ENCODE measurements at regions not wholly inside any gene's neighbourhood (a gene's known extent, or its start where the extent isn't known, plus 50 kb on each side); places are given as distances from the start of the nearest gene placed in this dataset.

DNA sequence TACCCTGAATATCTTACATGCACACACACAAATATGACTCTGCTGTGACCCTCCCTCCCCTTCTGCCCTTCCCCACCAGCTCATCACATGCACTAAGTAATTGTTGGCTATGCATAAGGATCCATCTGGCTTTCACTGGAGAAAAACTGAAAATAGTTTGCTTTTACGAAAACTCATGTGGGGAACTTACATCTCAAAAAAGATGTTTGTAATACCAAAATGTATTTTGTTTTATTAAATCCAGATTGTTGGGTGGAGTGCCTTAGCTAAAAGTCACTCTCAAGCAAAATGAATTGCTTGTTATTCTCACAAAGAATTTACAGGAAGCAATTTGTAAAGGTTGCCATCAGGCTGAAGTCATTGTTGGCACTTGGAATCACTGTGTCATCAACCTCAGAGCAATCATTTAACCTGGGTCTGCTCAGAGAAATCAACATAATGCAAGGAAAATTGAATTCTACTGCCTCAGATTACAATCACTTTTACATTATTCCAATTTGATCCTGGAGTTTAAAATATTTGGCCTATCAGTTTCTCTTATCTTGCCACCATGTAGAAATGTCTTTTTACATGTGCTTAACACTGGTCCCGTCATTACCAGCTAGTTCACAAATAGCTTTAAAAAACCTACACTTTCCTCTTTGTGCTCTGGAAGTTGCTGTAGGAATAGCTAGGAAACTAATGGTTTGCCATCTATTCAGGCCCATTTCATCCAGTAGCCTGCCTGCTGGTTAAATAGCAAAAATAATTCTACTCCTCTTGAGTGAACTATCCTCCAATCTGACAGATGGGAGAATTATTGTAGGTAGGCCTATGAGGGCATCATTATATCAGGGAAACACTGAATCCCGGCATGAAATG lies 90.3 kb upstream of the TMEM17 start:
- TF ChIP-seq GATA2 (IDR thresholded peaks at IDR 0.05; ENCODE audit: low read depth, low read length) (peak; percentile 84), GATA3 (IDR thresholded peaks at IDR 0.05; ENCODE audit: low read depth, low read length) (peak; percentile 96)

DNA sequence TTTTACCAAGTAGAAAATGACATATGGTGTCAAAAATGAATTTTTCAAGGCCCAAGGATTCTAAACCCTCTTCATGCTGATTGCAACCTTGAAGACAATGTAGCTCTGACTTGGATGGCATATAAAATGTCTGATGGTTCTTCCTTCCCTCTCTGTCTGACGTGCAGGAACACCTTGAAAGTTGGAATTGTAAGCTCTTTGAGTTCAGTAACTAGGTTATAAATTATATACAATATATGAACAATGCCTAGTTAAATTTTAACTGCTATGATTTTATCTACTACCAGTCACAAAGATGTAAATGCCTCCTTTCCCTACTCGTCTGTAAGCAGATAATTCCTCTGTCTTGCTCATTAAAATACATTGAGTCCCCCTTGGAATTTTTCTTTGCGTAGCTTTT lies 89.5 kb upstream of the TMEM17 start:
- TF ChIP-seq GATA3 (IDR thresholded peaks at IDR 0.05; ENCODE audit: low read depth, low read length) (no peak), GATA2 (IDR thresholded peaks at IDR 0.05; ENCODE audit: low read depth, low read length) (no peak)

DNA sequence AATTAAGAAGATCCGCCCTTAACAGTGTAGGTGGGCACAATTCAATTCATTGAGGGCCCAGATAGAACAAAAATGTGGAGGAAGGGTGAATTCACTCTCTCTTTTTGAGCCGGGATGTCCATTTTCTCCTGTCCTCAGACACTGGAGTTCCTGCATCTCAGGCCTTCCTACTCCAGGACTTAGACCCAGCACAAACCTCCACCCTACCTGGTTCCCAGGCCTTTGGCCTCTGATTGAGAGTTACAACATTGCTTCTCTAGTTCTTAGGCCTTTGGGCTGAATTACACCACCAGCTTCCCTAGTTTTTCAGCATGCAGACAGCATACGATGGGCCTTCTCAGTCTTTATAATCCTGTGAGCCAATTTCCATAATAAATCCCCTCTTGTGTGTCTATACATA lies 87.8 kb upstream of the TMEM17 start:
- no peak for TF ChIP-seq GATA2 (IDR thresholded peaks at IDR 0.05; ENCODE audit: low read depth, low read length)
- no peak for TF ChIP-seq GATA3 (IDR thresholded peaks at IDR 0.05; ENCODE audit: low read depth, low read length)

DNA sequence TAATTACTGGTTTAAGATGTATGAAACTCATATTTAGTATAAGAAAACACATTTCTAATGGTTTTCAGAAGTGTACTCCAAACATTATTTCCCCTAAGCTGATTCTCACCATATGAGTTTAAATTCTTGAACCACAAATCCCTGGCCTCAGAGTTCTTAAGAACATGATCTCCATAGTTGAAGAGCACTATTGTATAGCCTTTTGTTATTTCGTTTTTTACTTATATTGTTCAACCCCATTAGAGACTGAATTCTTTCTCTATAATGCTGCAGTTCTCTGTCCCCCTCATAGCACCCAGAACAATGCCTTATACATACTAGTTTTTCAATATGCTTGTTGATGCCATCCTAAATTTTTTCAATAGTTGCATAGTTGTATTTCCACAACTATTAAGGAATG lies 85.5 kb upstream of the TMEM17 start:
- TF ChIP-seq GATA3 (IDR thresholded peaks at IDR 0.05; ENCODE audit: low read depth, low read length) (no peak), GATA2 (IDR thresholded peaks at IDR 0.05; ENCODE audit: low read depth, low read length) (no peak)

DNA sequence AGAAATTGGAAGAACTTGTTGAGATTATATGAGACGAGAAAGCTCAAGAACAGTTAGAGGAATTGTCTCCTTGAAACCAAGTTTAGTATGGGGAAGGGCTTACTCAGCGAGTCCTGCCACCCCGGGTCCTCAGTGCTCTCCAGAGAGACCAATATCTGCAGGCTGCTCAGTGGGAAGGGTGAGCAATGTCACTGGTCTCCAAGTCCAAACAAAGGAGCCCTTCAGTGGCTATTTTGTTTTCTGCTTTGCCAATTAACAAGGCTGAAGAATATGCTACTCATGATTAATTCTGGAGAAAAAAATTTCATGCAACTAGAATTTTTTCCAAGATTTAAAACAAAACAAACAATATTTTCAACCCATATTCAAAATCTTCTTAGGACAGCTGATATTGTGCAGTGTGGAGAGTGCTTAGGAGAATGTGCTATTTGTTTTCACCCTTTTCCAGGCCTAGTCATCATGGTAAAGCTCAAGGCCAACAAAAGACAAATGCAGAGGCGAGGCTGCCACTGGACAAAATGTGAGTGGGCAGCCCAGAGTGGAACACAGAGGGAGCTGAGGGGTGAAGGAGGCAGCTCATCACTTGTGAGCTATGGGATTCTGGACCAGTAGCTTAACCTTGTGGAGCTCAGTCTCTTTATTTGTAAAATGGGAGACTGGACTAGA lies 83.8 kb upstream of the TMEM17 start:
- no peak for TF ChIP-seq GATA2 (IDR thresholded peaks at IDR 0.05; ENCODE audit: low read depth, low read length)
- TF ChIP-seq GATA3 (IDR thresholded peaks at IDR 0.05; ENCODE audit: low read depth, low read length) = no peak

DNA sequence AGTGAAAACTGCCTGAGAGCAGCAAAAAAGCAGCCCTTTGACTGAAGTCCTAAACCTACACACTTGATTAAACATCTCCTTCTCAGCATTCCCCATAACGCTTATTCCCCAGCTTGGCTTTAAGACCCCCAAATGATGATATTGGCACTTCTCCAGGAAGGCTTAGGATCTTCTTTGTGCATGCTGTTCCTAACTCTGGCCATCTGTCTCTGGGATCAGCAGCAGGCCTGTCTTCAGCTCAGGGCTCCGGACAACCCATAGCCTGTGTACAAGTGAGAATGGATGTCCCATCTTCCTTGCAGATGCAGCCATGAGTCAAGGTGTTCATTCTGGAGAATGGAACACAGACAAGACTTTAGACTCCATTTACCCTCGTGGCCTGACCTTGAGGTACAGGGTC lies 81.6 kb upstream of the TMEM17 start:
- no peak for TF ChIP-seq GATA3 (IDR thresholded peaks at IDR 0.05; ENCODE audit: low read depth, low read length)
- TF ChIP-seq GATA2 (IDR thresholded peaks at IDR 0.05; ENCODE audit: low read depth, low read length) = no peak

DNA sequence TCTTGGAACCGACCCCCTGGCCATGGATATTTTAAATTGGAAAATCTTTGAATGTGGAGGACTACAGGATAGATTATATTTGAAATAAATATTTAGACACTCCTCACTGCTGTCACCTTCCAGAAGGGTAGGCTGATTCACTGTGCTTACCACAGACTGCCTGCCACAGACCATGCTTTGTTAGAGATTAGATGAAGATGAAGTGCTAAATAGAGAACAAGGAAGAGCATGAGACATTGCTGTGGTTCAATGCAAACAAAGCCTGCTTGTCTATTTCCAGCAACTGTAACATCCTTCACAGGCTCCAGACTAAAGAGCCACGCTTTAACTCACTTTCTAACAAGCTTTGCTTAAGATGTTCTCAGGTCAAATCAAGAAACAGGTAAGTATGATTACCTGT lies 81.0 kb upstream of the TMEM17 start:
- TF ChIP-seq GATA2 (IDR thresholded peaks at IDR 0.05; ENCODE audit: low read depth, low read length) (no peak), GATA3 (IDR thresholded peaks at IDR 0.05; ENCODE audit: low read depth, low read length) (no peak)

DNA sequence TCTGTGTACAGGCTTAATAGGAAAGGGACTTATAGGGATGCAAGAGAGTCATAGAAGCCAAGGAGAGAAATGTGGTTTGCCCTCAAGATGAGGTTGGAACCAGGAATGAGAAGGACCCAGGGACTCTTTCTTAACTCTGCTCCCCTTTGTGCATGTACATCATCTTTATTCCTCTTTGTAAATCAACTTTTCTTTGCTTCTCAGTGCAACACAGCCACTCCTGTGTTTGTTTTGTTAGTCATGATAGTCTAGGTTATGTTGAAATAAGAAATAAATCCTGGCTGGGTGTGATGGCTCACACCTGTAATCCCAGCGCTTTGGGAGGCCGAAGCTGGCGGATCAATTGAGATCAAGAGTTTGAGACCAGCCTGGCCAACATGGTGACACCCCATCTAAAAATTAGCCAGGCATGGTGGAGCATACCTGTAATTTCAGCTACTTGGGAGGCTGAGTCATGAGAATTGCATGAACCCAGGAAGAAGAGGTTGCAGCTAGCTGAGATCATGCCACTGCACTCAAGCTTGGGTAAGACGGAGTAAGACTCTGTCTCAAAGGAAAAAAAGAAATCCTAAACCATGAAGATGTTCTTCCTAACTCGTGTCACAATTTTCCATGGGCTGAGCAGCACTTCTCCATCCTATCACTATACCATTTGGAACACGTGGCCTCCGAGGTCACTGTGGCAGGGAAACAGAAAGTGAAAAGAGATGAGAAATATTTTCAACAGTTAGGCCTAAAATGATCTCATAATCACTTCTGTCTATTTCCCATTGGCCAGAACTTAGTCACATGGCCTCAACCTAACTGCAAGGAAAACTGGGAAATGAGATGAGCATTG lies 73.0 kb upstream of the TMEM17 start:
- TF ChIP-seq GATA2 (IDR thresholded peaks at IDR 0.05; ENCODE audit: low read depth, low read length) = no peak
- no peak for TF ChIP-seq GATA3 (IDR thresholded peaks at IDR 0.05; ENCODE audit: low read depth, low read length)

DNA sequence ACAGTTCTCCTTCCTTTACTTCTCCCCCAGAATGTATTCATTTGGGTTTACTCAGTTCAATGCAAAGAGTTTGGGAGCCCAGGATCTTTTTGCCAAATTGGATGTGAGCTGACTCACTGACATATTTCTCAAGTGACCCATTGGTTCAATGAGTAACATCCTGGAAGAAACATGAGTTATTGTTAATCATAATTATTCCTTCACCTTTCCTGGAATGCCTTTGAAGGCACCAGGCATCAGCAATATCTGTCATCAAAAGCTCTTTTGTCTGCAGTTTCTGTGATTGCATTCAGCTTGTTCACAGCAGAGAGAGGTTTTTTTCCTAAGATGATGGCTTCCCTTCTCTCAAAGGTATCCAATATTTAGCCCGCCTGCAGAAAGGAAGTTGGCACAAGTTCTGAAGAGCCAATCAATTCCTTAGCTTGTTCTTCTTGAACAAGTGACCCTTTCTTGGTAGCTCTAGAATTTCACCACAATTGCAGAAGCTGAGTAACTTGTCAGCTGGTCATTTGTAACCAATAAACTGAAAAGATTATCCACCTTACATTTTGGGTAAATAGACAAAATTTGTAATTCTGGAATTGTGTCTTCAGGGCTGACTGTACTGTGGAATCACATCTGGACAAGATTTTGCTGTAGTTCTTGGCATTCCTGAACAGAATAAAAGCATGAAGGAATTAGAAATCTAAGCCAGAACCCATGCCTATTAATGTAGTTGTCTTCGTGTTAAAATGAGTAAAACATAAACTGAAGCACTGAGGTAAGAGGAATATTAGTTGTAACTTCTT lies 72.2 kb upstream of the TMEM17 start:
- TF ChIP-seq GATA2 (IDR thresholded peaks at IDR 0.05; ENCODE audit: low read depth, low read length) = no peak
- TF ChIP-seq GATA3 (IDR thresholded peaks at IDR 0.05; ENCODE audit: low read depth, low read length) = no peak

DNA sequence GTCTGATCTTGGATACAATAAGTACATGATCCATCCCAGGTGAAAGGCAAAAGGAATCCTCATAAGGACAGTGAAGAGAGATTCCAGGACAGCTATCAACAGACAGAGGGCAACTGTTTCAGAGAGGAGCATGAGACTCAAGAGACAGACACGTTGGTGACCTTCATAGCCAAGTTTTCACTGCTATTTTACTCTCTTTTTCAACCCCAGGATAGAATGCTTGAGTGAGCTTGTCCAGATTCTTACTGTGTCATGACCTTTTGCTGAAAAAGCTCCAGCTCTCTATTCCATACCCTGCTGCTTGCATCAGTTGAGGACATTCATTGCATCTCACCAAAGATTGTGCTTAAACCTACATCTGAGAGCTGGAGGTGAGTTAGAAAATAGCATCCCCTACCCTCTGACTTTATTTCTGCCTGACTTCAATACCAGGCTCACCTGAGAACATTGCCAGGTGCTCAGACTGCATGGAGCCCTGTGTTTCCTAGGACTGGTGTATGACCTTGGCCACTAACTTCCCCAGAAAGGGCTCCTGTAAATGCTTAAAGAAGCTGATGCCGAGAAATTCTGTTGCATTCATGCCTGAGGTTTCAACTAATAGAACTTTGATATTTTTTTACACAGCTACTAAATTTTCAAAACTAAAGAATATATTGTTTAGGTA lies 70.4 kb upstream of the TMEM17 start:
- TF ChIP-seq GATA2 (IDR thresholded peaks at IDR 0.05; ENCODE audit: low read depth, low read length) = no peak
- TF ChIP-seq GATA3 (IDR thresholded peaks at IDR 0.05; ENCODE audit: low read depth, low read length) = no peak

DNA sequence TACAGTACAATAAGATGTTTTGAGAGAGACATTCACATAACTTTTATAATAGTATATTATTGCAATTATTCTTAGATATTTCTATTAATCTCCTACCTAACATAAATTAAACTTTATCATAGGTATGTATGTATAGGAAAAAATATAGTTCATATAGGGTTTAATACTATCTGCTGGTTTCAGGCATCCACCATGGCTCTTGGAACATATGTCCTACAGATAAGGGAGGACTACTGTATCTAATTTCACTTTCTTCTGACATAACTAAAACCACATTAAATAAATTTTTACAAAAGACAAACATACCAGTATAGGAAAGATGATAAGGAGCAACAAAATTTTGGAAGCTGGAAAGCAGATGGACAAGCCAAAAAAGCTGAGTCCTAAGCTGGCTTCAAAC lies 67.9 kb upstream of the TMEM17 start:
- TF ChIP-seq GATA3 (IDR thresholded peaks at IDR 0.05; ENCODE audit: low read depth, low read length) = no peak

DNA sequence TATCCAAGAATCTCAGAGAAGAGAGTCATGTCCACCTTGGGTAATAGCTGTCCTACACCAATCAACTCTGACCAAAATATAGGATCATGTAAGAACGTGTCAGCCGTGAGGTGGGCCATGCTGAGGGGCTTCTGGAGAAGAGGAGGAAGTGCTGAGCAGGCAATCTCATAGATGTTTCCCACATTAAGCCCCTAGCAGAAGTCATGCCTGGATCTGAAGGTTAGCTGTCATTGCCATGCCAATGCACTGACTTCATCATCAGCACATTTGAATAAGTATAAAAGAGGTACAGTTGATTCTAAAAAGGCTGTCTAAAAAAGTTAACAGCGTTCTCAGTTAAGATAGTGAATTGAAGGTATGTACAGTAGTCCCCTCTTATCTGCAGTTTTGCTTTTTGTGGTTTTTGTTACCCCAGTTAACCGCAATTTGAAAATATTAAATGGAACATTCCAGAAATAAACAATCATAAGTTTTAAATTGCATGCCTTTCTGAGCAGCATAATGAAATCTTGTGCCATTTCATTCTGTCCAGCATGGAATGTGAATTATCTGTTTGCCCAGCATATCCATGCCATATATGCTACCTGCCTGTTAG lies 67.2 kb upstream of the TMEM17 start:
- TF ChIP-seq GATA2 (IDR thresholded peaks at IDR 0.05; ENCODE audit: low read depth, low read length) (no peak), GATA3 (IDR thresholded peaks at IDR 0.05; ENCODE audit: low read depth, low read length) (no peak)
